Adrenal gland (tissue), 5 donors: ENCODE measurements at regions not wholly inside any gene's neighbourhood (a gene's known extent, or its start where the extent isn't known, plus 50 kb on each side); places are given as distances from the start of the nearest gene placed in this dataset.

Experiments used
- POLR2A ChIP-seq, 2 donors: fragments of 450-650 bp; IDR thresholded peaks; one replicate each; pipeline ENCODE4 v1.6.1; 2017; ENCODE audit warnings: antibody characterized with exemption in 2 of 2, mild to moderate bottlenecking in 2 of 2, moderate library complexity in 1 of 2
- TF ChIP-seq, protein P1 (sequence below), 6 experiments: fragments of 450-650 bp in 4 of 6; fragments of 200-600 bp in 2 of 6; sonication (generic) in 1 of 6; IDR thresholded peaks; 1 replicate in 5 of 6; 2 replicates in 1 of 6; pipeline versions ENCODE4 v1.5.1 to v1.8.0; 2016 to 2021; ENCODE audit warnings: antibody characterized with exemption in 6 of 6, mild to moderate bottlenecking in 2 of 6, moderate library complexity in 1 of 6
- donor health status: DM: no; HTN: no; CAD: no.

DNA sequence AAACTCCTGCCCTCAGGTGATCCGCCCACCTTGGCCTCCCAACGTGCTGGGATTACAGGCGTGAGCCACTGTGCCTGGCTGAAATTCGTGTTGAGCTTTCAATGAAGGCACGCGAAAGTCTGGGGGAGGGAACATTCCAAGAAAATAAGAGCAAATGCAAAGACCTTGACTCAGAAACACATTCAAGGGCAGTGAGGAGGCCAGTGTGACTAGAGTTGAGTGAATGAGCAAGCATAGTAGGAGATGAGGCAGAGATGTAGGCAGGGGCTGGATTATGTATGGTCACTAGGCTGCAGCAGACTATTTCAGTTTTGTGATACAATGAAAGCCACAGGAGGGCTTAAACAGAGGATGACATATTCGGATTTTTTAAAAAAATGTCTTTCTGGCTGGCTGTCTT is 67.0 kb downstream of the SCN11A start:
- TF ChIP-seq, protein P1, sequence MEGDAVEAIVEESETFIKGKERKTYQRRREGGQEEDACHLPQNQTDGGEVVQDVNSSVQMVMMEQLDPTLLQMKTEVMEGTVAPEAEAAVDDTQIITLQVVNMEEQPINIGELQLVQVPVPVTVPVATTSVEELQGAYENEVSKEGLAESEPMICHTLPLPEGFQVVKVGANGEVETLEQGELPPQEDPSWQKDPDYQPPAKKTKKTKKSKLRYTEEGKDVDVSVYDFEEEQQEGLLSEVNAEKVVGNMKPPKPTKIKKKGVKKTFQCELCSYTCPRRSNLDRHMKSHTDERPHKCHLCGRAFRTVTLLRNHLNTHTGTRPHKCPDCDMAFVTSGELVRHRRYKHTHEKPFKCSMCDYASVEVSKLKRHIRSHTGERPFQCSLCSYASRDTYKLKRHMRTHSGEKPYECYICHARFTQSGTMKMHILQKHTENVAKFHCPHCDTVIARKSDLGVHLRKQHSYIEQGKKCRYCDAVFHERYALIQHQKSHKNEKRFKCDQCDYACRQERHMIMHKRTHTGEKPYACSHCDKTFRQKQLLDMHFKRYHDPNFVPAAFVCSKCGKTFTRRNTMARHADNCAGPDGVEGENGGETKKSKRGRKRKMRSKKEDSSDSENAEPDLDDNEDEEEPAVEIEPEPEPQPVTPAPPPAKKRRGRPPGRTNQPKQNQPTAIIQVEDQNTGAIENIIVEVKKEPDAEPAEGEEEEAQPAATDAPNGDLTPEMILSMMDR (IDR thresholded peaks at IDR 0.05), result no peak
- no peak for TF ChIP-seq POLR2A (IDR thresholded peaks at IDR 0.05)
